ENCODE measurements at regions not wholly inside any gene's neighbourhood (a gene's known extent, or its start where the extent isn't known, plus 50 kb on each side); places are given as distances from the start of the nearest gene placed in this dataset.

GRCh38 chr13:47092202-47092601, 195.3 kb upstream of the HTR2A start:
- no peaks in the 10 kb centered on the region for H3K36me3 ChIP-seq (ENCODE audit: insufficient read depth, low read length)
- H3K4me3 Mint-ChIP-seq (ENCODE audit: unreplicated experiment) = no peak overlapping the region
- no peaks in the 10 kb centered on the region for H3K9me3 Mint-ChIP-seq (ENCODE audit: unreplicated experiment)
- no peaks in the 10 kb centered on the region for H3K27me3 Mint-ChIP-seq (ENCODE audit: low read depth, unreplicated experiment)
- H3K36me3 Mint-ChIP-seq (ENCODE audit: low read depth, unreplicated experiment) = no peaks in the 10 kb centered on the region
- no peak overlapping the region for H3K27ac ChIP-seq (ENCODE audit: low read depth, low read length)
- FAIRE-seq (no peak), DNase-seq (ENCODE audit: low read depth) (no peak)
- H3K9ac ChIP-seq (ENCODE audit: low read length) = no peak overlapping the region
- H3K9me3 ChIP-seq (ENCODE audit: insufficient read depth, low read depth, low read length) = no peaks in the 10 kb centered on the region
- no peak for TF ChIP-seq CTCF (IDR thresholded peaks at IDR 0.05; ENCODE audit: insufficient read depth, low read depth, low read length)
- no peak for TF ChIP-seq EZH2 (IDR thresholded peaks at IDR 0.05; ENCODE audit: insufficient read depth, low read length)
- no peak overlapping the region for H3K27ac Mint-ChIP-seq (ENCODE audit: unreplicated experiment)
- H4K20me1 ChIP-seq (ENCODE audit: insufficient read depth, low read length) = no peaks in the 10 kb centered on the region
- no peaks in the 10 kb centered on the region for H3K4me1 ChIP-seq (ENCODE audit: insufficient read depth, low read length)
- H3K4me3 ChIP-seq (ENCODE audit: insufficient read depth, low read depth, low read length) = no peak overlapping the region
- no peak overlapping the region for H3K4me2 ChIP-seq (ENCODE audit: low read length)
- H2AFZ ChIP-seq (ENCODE audit: low read depth, low read length) = no peak overlapping the region
- H3K27me3 ChIP-seq (ENCODE audit: insufficient read depth, low read length) = no peaks in the 10 kb centered on the region
- peaks cover 18% of the 10 kb centered on the region for H3K4me1 Mint-ChIP-seq (ENCODE audit: low read depth, unreplicated experiment)
- no peaks in the 10 kb centered on the region for H3K79me2 ChIP-seq (ENCODE audit: insufficient read depth, low read length)

- no peak overlapping the region for H3K9ac ChIP-seq (ENCODE audit: low read length)
- TF ChIP-seq EZH2 (IDR thresholded peaks at IDR 0.05; ENCODE audit: insufficient read depth, low read length) (no peak), CTCF (IDR thresholded peaks at IDR 0.05; ENCODE audit: insufficient read depth, low read depth, low read length) (no peak)
- H3K4me1 ChIP-seq (ENCODE audit: insufficient read depth, low read length) = no peaks in the 10 kb centered on the region
- peak overlapping the region; percentile 22 for H3K27ac Mint-ChIP-seq (ENCODE audit: unreplicated experiment)
- H3K4me2 ChIP-seq (ENCODE audit: low read length) = peak overlapping the region; percentile 25
- no peaks in the 10 kb centered on the region for H3K36me3 ChIP-seq (ENCODE audit: insufficient read depth, low read length)
- no peaks in the 10 kb centered on the region for H3K27me3 Mint-ChIP-seq (ENCODE audit: low read depth, unreplicated experiment)
- H3K36me3 Mint-ChIP-seq (ENCODE audit: low read depth, unreplicated experiment) = no peaks in the 10 kb centered on the region
- DNase-seq (ENCODE audit: low read depth) = peak; percentile 77
- H3K27me3 ChIP-seq (ENCODE audit: insufficient read depth, low read length) = no peaks in the 10 kb centered on the region
- H3K9me3 ChIP-seq (ENCODE audit: insufficient read depth, low read depth, low read length) = no peaks in the 10 kb centered on the region
- peaks cover 3% of the 10 kb centered on the region for H3K9me3 Mint-ChIP-seq (ENCODE audit: unreplicated experiment)
- H4K20me1 ChIP-seq (ENCODE audit: insufficient read depth, low read length) = no peaks in the 10 kb centered on the region
- no peak overlapping the region for H3K27ac ChIP-seq (ENCODE audit: low read depth, low read length)
- no peak overlapping the region for H3K4me3 Mint-ChIP-seq (ENCODE audit: unreplicated experiment)
- H3K79me2 ChIP-seq (ENCODE audit: insufficient read depth, low read length) = no peaks in the 10 kb centered on the region
- no peak overlapping the region for H3K4me3 ChIP-seq (ENCODE audit: insufficient read depth, low read depth, low read length)
- peaks cover 26% of the 10 kb centered on the region for H3K4me1 Mint-ChIP-seq (ENCODE audit: low read depth, unreplicated experiment)
- no peak overlapping the region for H2AFZ ChIP-seq (ENCODE audit: low read depth, low read length)
- FAIRE-seq = peak; percentile 89
These were observed 191.0 kb upstream of the HTR2A start for GRCh38 chr13:47087841-47088240.

GRCh38 chr13:47087241-47087640, 190.4 kb upstream of the HTR2A start:
- peaks cover 26% of the 10 kb centered on the region for H3K4me1 Mint-ChIP-seq (ENCODE audit: low read depth, unreplicated experiment)
- H3K4me3 ChIP-seq (ENCODE audit: insufficient read depth, low read depth, low read length) = no peak overlapping the region
- H3K27me3 ChIP-seq (ENCODE audit: insufficient read depth, low read length) = no peaks in the 10 kb centered on the region
- H3K27ac ChIP-seq (ENCODE audit: low read depth, low read length) = no peak overlapping the region
- peaks cover 3% of the 10 kb centered on the region for H3K9me3 Mint-ChIP-seq (ENCODE audit: unreplicated experiment)
- H3K9me3 ChIP-seq (ENCODE audit: insufficient read depth, low read depth, low read length) = no peaks in the 10 kb centered on the region
- no peaks in the 10 kb centered on the region for H3K4me1 ChIP-seq (ENCODE audit: insufficient read depth, low read length)
- TF ChIP-seq EZH2 (IDR thresholded peaks at IDR 0.05; ENCODE audit: insufficient read depth, low read length) (no peak), CTCF (IDR thresholded peaks at IDR 0.05; ENCODE audit: insufficient read depth, low read depth, low read length) (no peak)
- no peak for FAIRE-seq
- DNase-seq (ENCODE audit: low read depth) = no peak
- H3K36me3 ChIP-seq (ENCODE audit: insufficient read depth, low read length) = no peaks in the 10 kb centered on the region
- H3K4me3 Mint-ChIP-seq (ENCODE audit: unreplicated experiment) = no peak overlapping the region
- no peak overlapping the region for H2AFZ ChIP-seq (ENCODE audit: low read depth, low read length)
- no peaks in the 10 kb centered on the region for H3K36me3 Mint-ChIP-seq (ENCODE audit: low read depth, unreplicated experiment)
- H3K79me2 ChIP-seq (ENCODE audit: insufficient read depth, low read length) = no peaks in the 10 kb centered on the region
- H3K27ac Mint-ChIP-seq (ENCODE audit: unreplicated experiment) = peak overlapping the region; percentile 3
- H3K4me2 ChIP-seq (ENCODE audit: low read length) = no peak overlapping the region
- no peak overlapping the region for H3K9ac ChIP-seq (ENCODE audit: low read length)
- H3K27me3 Mint-ChIP-seq (ENCODE audit: low read depth, unreplicated experiment) = no peaks in the 10 kb centered on the region
- H4K20me1 ChIP-seq (ENCODE audit: insufficient read depth, low read length) = no peaks in the 10 kb centered on the region

All from astrocyte (in vitro differentiated cells and primary cell).